Spleen (tissue), 11 donors: ENCODE measurements at regions not wholly inside any gene's neighbourhood (a gene's known extent, or its start where the extent isn't known, plus 50 kb on each side); places are given as distances from the start of the nearest gene placed in this dataset.

ENCODE experiments used
- DNase-seq: peaks from one replicate; pipeline ENCODE4 v3.0.0-alpha.2; 2020
- H3K27ac ChIP-seq, 8 donors: fragments of 200-600 bp; sonication (generic) in 7 of 8; 1 replicate in 4 of 8; 2 replicates in 4 of 8; pipeline versions ENCODE4 v1.5.0 to v1.8.0; 2016 to 2021; ENCODE audit warnings: inconsistent platforms in 4 of 8, mild to moderate bottlenecking in 4 of 8, moderate library complexity in 1 of 8
- H3K27me3 ChIP-seq, 7 donors: fragments of 200-600 bp; sonication (generic) in 6 of 7; replicated peaks in 1 of 7; 1 replicate in 4 of 7; 2 replicates in 3 of 7; pipeline versions ENCODE4 v1.5.0 to v1.8.0; 2016 to 2021; ENCODE audit warnings: inconsistent platforms in 3 of 7, mild to moderate bottlenecking in 1 of 7
- H3K36me3 ChIP-seq, 6 donors: fragments of 200-600 bp; sonication (generic) in 5 of 6; 1 replicate in 4 of 6; 2 replicates in 2 of 6; pipeline versions ENCODE4 v1.5.0 to v1.8.0; 2016 to 2021; ENCODE audit warnings: inconsistent platforms in 2 of 6
- H3K4me1 ChIP-seq, 6 donors: fragments of 200-600 bp; sonication (generic) in 5 of 6; 1 replicate in 3 of 6; 2 replicates in 3 of 6; pipeline versions ENCODE4 v1.5.0 to v1.8.0; 2016 to 2021; ENCODE audit warnings: inconsistent platforms in 3 of 6
- H3K4me3 ChIP-seq, 8 donors: fragments of 200-600 bp; sonication (generic) in 7 of 8; 1 replicate in 4 of 8; 2 replicates in 4 of 8; pipeline versions ENCODE4 v1.5.0 to v1.8.0; 2016 to 2021; ENCODE audit warnings: inconsistent platforms in 4 of 8, mild to moderate bottlenecking in 4 of 8, moderate library complexity in 2 of 8
- H3K9me3 ChIP-seq, 8 donors: fragments of 200-600 bp; sonication (generic) in 7 of 8; 1 replicate in 4 of 8; 2 replicates in 4 of 8; pipeline versions ENCODE4 v1.5.0 to v1.8.0; 2016 to 2021; ENCODE audit warnings: inconsistent platforms in 4 of 8
- POLR2A ChIP-seq, 3 donors: fragments of 450-650 bp; IDR thresholded peaks; one replicate each; pipeline ENCODE4 v1.5.1; 2017; ENCODE audit warnings: antibody characterized with exemption in 3 of 3, mild to moderate bottlenecking in 1 of 3
- POLR2AphosphoS5 ChIP-seq, 3 donors: sonication (generic); formaldehyde crosslinking; IDR thresholded peaks; one replicate each; pipeline ENCODE4 v1.5.1; 2017; ENCODE audit warnings: antibody characterized with exemption in 3 of 3
- WGBS, 5 donors: extraction: QIAGEN DNeasy Blood & Tissue Kit in 3 of 5; methylation state at CpG; one replicate each; pipeline versions ENCODE4 v1.1.5 to v1.1.7; 2013 to 2018; 5-methylcytosine and 5-hydroxymethylcytosine counted together
- intact Hi-C: fragments of 100-400 bp; cut with DNase I; formaldehyde crosslinking; loops from one replicate; pipeline ENCODE4 v1.15.0; 2023; ENCODE audit warnings: low total_unique reads
- TF ChIP-seq, protein P1 (sequence below), 11 experiments: fragments of 200-600 bp in 7 of 11; fragments of 450-650 bp in 4 of 11; sonication (generic) in 4 of 11; IDR thresholded peaks in 8 of 11; conservative IDR thresholded peaks in 3 of 11; 1 replicate in 7 of 11; 2 replicates in 4 of 11; pipeline versions ENCODE4 v1.4.0 to v1.8.0; 2016 to 2021; ENCODE audit warnings: antibody characterized with exemption in 11 of 11, inconsistent platforms in 4 of 11, mild to moderate bottlenecking in 1 of 11
- donor health status: healthy with polysubstance abuse.
- donor health status: DM: no; HTN: no; CAD: no; lungs with moderate emphysema.
- donor health status: DM: no; HTN: no; CAD: no.
- donor health status: Bipolar disorder and iron deficiency.
- donor health status: healthy.
- donor health status: DM: no; HTN: no; CAD: no.
- donor health status: DM: yes; HTN: yes; CAD: no.

DNA sequence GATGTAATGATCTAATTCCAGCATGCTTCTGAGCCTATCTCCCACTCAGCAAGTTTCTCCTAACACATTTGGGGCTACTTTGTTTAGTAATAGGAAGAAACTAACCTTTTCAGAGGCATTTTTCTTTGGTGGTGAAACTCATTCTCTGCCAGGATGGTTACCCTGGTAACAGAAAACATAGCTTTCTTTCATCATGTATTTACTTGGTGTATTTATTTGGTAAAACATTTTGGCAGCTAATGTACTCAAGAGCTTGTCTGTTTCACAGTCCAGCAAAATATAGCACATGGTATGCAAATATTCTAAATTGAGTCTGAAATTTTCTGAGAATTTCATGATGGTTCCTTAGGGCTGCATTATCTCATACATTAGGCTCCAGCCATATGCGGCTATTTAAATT lies 100.0 kb downstream of the SLC35B3 start:
- TF ChIP-seq POLR2AphosphoS5 (IDR thresholded peaks at IDR 0.05) (no peak), POLR2A (IDR thresholded peaks at IDR 0.05) (no peak)
- TF ChIP-seq, protein P1, sequence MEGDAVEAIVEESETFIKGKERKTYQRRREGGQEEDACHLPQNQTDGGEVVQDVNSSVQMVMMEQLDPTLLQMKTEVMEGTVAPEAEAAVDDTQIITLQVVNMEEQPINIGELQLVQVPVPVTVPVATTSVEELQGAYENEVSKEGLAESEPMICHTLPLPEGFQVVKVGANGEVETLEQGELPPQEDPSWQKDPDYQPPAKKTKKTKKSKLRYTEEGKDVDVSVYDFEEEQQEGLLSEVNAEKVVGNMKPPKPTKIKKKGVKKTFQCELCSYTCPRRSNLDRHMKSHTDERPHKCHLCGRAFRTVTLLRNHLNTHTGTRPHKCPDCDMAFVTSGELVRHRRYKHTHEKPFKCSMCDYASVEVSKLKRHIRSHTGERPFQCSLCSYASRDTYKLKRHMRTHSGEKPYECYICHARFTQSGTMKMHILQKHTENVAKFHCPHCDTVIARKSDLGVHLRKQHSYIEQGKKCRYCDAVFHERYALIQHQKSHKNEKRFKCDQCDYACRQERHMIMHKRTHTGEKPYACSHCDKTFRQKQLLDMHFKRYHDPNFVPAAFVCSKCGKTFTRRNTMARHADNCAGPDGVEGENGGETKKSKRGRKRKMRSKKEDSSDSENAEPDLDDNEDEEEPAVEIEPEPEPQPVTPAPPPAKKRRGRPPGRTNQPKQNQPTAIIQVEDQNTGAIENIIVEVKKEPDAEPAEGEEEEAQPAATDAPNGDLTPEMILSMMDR (IDR thresholded peaks at IDR 0.05 in 8 of 11, conservative IDR thresholded peaks at IDR 0.05 in 3 of 11): no peak
- Histone ChIP-seq H3K4me3 (no peak overlapping the region), H3K9me3 (no peaks in the 10 kb centered on the region), H3K27me3 (no peaks in the 10 kb centered on the region), H3K36me3 (no peaks in the 10 kb centered on the region), H3K27ac (no peak overlapping the region), H3K4me1 (no peaks in the 10 kb centered on the region)
- intact Hi-C loops: no loop called here
- 89 to 98% (median 92%) methylated on average over 1 of the region's 1 CpG for WGBS, 5 donors
- DNase-seq: no peak

DNA sequence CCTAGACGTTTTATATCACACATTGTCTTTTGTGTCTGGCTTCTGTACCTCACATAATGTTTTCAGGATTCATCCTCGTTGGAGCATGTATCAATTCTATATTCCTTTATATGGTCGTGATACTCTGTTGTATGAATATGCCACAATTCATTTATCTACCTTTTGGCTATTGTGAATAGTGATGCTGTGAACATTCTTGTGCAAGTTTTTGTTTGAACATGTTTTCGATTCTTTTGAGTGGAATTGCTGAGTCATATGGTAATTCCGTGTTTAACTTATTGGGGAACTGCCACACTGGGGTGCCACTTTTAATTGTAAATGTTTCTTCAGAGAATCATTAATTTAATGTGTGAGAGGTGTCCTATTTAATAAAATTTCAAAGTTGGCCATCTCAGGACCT lies 101.2 kb downstream of the SLC35B3 start:
- Histone ChIP-seq H3K4me3 (no peak overlapping the region), H3K4me1 (no peaks in the 10 kb centered on the region), H3K9me3 (no peaks in the 10 kb centered on the region), H3K27me3 (no peaks in the 10 kb centered on the region), H3K27ac (no peak overlapping the region), H3K36me3 (no peaks in the 10 kb centered on the region)
- DNase-seq: no peak
- TF ChIP-seq POLR2AphosphoS5 (IDR thresholded peaks at IDR 0.05): no peak
- no peak for TF ChIP-seq POLR2A (IDR thresholded peaks at IDR 0.05)
- TF ChIP-seq, protein P1 (IDR thresholded peaks at IDR 0.05 in 8 of 11, conservative IDR thresholded peaks at IDR 0.05 in 3 of 11): no peak
- intact Hi-C loops: no loop called here
- WGBS, 5 donors: 60 to 76% (median 68%) methylated on average over 5 of the region's 5 CpGs

DNA sequence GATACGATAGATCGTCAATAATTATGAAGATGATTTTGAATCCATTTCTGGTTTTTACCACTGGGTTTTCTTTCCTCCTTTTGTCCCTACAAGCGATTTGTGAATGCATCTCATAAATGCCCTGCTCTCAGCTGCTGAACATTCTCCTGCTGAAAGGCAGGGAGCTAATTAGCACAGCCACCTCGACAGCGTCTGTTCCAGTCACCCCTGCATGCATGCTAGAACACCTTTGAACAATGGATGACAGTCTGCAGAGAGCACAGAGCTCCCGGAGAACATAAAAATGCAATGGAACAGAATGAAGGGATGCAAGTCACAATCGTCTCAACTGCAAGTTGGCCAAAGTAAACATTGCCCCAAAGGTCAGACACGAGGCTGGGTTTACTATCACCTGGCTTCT lies 105.8 kb downstream of the SLC35B3 start:
- no peak for DNase-seq
- H3K9me3 ChIP-seq: no peaks in the 10 kb centered on the region
- H3K4me1 ChIP-seq: no peaks in the 10 kb centered on the region
- 59 to 67% (median 65%) methylated on average over 8 of the region's 8 CpGs for WGBS, 5 donors
- no peaks in the 10 kb centered on the region for H3K36me3 ChIP-seq
- TF ChIP-seq POLR2A (IDR thresholded peaks at IDR 0.05): no peak
- no peak for TF ChIP-seq POLR2AphosphoS5 (IDR thresholded peaks at IDR 0.05)
- TF ChIP-seq, protein P1 (IDR thresholded peaks at IDR 0.05 in 8 of 11, conservative IDR thresholded peaks at IDR 0.05 in 3 of 11): no peak
- no peaks in the 10 kb centered on the region for H3K27me3 ChIP-seq
- no peak overlapping the region for H3K27ac ChIP-seq
- intact Hi-C loops: no loop called here
- H3K4me3 ChIP-seq: no peak overlapping the region

DNA sequence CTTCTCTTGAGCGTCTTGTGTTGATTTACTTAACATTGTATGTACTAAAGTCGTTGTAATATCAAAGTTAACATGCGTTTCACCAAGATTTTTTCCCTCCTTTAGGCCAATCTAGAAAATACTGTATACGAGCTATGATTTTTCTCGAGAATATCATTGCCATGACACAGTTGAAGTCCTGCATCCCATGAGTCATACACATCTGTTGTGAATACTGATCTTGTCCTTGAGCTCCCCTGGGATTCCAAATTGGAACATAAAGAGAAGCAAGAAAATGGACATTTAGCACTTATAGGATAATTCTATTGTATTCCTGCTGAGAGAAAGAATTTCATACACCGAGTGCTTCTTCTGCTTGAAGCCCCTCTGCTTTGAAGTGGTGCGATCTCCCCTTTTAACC lies 109.6 kb downstream of the SLC35B3 start:
- H3K36me3 ChIP-seq: no peaks in the 10 kb centered on the region
- intact Hi-C loops: no loop called here
- WGBS, 5 donors: 69 to 92% (median 84%) methylated on average over 7 of the region's 7 CpGs
- TF ChIP-seq, protein P1 (IDR thresholded peaks at IDR 0.05 in 8 of 11, conservative IDR thresholded peaks at IDR 0.05 in 3 of 11): no peak
- TF ChIP-seq POLR2A (IDR thresholded peaks at IDR 0.05): no peak
- H3K27me3 ChIP-seq: no peaks in the 10 kb centered on the region
- H3K4me3 ChIP-seq: no peak overlapping the region
- no peak for DNase-seq
- H3K27ac ChIP-seq: no peak overlapping the region
- H3K9me3 ChIP-seq: peaks cover 0 to 6% (median 0%) of the 10 kb centered on the region in 8 donors
- no peaks in the 10 kb centered on the region for H3K4me1 ChIP-seq
